ENCODE measurements at regions not wholly inside any gene's neighbourhood (a gene's known extent, or its start where the extent isn't known, plus 50 kb on each side); places are given as distances from the start of the nearest gene placed in this dataset.

- TF ChIP-seq POLR2A (IDR thresholded peaks at IDR 0.05) = no peak
- TF ChIP-seq CTCF (IDR thresholded peaks at IDR 0.05) = no peak
Measured at GRCh38 chr7:42831006-42831717, 80.7 kb downstream of the C7orf25 start.

Data from gastroesophageal sphincter (tissue), 3 donors.